HL-60 (cell line): ENCODE measurements at regions not wholly inside any gene's neighbourhood (a gene's known extent, or its start where the extent isn't known, plus 50 kb on each side); places are given as distances from the start of the nearest gene placed in this dataset.

Source experiments
- DNase-seq, 2 experiments: peaks; one replicate each; pipeline ENCODE4 v3.0.0-alpha.2; 2010 to 2020; ENCODE audit warnings: low read depth in 1 of 2, low spot score in 1 of 2
- H3K27ac ChIP-seq: fragments of 250-450 bp; sonication (Bioruptor Pico); replicated peaks from 2 replicates; pipeline ENCODE4 v1.5.1; 2020; ENCODE audit warnings: mild to moderate bottlenecking, moderate library complexity
- H3K27me3 ChIP-seq: fragments of 250-450 bp; sonication (Bioruptor Pico); 2 replicates; pipeline ENCODE4 v1.5.1; 2021; ENCODE audit warnings: mild to moderate bottlenecking, moderate library complexity; ENCODE audit not compliant: insufficient read depth, poor library complexity, severe bottlenecking
- H3K4me3 ChIP-seq: replicated peaks from 2 replicates; pipeline ENCODE4 v1.5.1; 2011; ENCODE audit warnings: mild to moderate bottlenecking, control low read depth, low read length; ENCODE audit not compliant: insufficient read depth
- GABPA ChIP-seq: IDR thresholded peaks from 2 replicates; pipeline ENCODE4 v1.6.1; 2012; ENCODE audit warnings: low read depth
- POLR2AphosphoS5 ChIP-seq: IDR thresholded peaks from 2 replicates; pipeline ENCODE4 v1.6.1; 2012; ENCODE audit warnings: low read depth
- REST ChIP-seq: IDR thresholded peaks from 2 replicates; pipeline ENCODE4 v1.6.1; 2012; ENCODE audit warnings: low read depth; ENCODE audit not compliant: insufficient replicate concordance
- SPI1 ChIP-seq: IDR thresholded peaks from 2 replicates; pipeline ENCODE4 v1.6.1; 2012; ENCODE audit warnings: low read depth, mild to moderate bottlenecking, borderline replicate concordance
- TF ChIP-seq, protein P1 (sequence below): IDR thresholded peaks from one replicate; pipeline ENCODE4 v1.5.1; 2011; ENCODE audit warnings: low read length, control low read depth, inconsistent platforms; ENCODE audit not compliant: insufficient read depth

DNA sequence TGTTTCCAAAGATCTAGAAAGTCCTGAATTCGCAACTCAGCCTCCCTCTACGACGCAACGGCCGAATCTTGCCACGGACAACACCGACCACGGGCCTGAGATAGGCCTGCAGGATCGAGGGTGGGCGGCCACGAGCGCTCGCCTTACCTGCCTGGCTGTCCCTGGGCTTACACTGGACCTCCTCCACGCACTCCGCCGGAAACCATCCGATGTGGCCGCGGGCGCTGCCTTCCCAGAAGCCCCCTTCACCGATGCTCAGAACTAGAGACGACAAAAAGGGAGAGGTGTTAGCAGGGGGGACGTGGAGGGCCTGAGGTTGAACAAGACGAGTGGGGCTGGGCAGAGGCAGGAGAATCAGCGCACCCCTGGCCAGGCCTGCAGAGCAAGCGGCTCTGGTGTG is 400.0 kb downstream of the CTTN start:
- TF ChIP-seq, protein P1, sequence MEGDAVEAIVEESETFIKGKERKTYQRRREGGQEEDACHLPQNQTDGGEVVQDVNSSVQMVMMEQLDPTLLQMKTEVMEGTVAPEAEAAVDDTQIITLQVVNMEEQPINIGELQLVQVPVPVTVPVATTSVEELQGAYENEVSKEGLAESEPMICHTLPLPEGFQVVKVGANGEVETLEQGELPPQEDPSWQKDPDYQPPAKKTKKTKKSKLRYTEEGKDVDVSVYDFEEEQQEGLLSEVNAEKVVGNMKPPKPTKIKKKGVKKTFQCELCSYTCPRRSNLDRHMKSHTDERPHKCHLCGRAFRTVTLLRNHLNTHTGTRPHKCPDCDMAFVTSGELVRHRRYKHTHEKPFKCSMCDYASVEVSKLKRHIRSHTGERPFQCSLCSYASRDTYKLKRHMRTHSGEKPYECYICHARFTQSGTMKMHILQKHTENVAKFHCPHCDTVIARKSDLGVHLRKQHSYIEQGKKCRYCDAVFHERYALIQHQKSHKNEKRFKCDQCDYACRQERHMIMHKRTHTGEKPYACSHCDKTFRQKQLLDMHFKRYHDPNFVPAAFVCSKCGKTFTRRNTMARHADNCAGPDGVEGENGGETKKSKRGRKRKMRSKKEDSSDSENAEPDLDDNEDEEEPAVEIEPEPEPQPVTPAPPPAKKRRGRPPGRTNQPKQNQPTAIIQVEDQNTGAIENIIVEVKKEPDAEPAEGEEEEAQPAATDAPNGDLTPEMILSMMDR = no peak
- no peak for TF ChIP-seq GABPA
- H3K4me3 ChIP-seq = no peak overlapping the region
- no peak overlapping the region for H3K27ac ChIP-seq
- DNase-seq = no peak
- no peaks in the 10 kb centered on the region for H3K27me3 ChIP-seq

GRCh38 chr11:70799386-70799785 is 401.1 kb downstream of the CTTN start:
- no peak for DNase-seq
- TF ChIP-seq SPI1 (no peak), POLR2AphosphoS5 (no peak), GABPA (no peak), REST (no peak)
- TF ChIP-seq, protein P1 = no peak
- Histone ChIP-seq H3K27ac (no peak overlapping the region), H3K27me3 (no peaks in the 10 kb centered on the region), H3K4me3 (no peak overlapping the region)

GRCh38 chr11:70802185-70802584 is 403.9 kb downstream of the CTTN start:
- no peak for DNase-seq
- no peak overlapping the region for H3K4me3 ChIP-seq
- TF ChIP-seq POLR2AphosphoS5 (no peak), SPI1 (no peak), GABPA (no peak), REST (no peak)
- TF ChIP-seq, protein P1 = no peak
- no peaks in the 10 kb centered on the region for H3K27me3 ChIP-seq
- H3K27ac ChIP-seq = no peak overlapping the region

GRCh38 chr11:70804139-70804837 is 406.0 kb downstream of the CTTN start:
- no peak for DNase-seq
- TF ChIP-seq REST = no peak
- TF ChIP-seq, protein P1 = no peak
- no peak for TF ChIP-seq POLR2AphosphoS5
- TF ChIP-seq SPI1 = no peak
- no peak for TF ChIP-seq GABPA
- no peak overlapping the region for H3K27ac ChIP-seq
- no peak overlapping the region for H3K4me3 ChIP-seq
- H3K27me3 ChIP-seq = no peaks in the 10 kb centered on the region
